OCI-LY3 (cell line): ENCODE measurements at regions not wholly inside any gene's neighbourhood (a gene's known extent, or its start where the extent isn't known, plus 50 kb on each side); places are given as distances from the start of the nearest gene placed in this dataset.
"Not testable (repeated sequence)": the region's sequence is repeated elsewhere in the genome, so short reads cannot be mapped to it uniquely, and the experiment has no call there.

Experiments used
- H2AFZ ChIP-seq: fragments of 200-600, 300-600 bp; shearing (Covaris generic); 2 replicates; pipeline ENCODE4 v1.6.0; 2014; ENCODE audit warnings: antibody characterized with exemption, low read depth, low read length
- H3K27ac ChIP-seq: fragments of 200-600, 300-600 bp; sonication (generic); 2 replicates; pipeline ENCODE4 v1.5.1; 2014; ENCODE audit warnings: mild to moderate bottlenecking, low read length, moderate library complexity, mixed read lengths
- H3K27me3 ChIP-seq: fragments of 200-600, 300-600 bp; sonication (generic); 2 replicates; pipeline ENCODE4 v1.6.1; 2014; ENCODE audit warnings: low read depth, low read length, mixed read lengths
- H3K36me3 ChIP-seq: fragments of 200-600, 300-600 bp; sonication (generic); replicated peaks from 2 replicates; pipeline ENCODE3; 2014; ENCODE audit warnings: low read depth, low read length, mixed read lengths
- H3K4me1 ChIP-seq: fragments of 300-600, 200-600 bp; sonication (generic); 2 replicates; pipeline ENCODE4 v1.6.1; 2014; ENCODE audit warnings: low read length, mixed read lengths
- H3K4me2 ChIP-seq: fragments of 200-600, 300-600 bp; sonication (generic); 2 replicates; pipeline ENCODE4 v1.6.1; 2014; ENCODE audit warnings: low read length, mixed read lengths
- H3K4me3 ChIP-seq: fragments of 300-600, 200-600 bp; sonication (generic); 2 replicates; pipeline ENCODE4 v1.5.1; 2014; ENCODE audit warnings: antibody characterized with exemption, mild to moderate bottlenecking, low read length, moderate library complexity
- H3K79me2 ChIP-seq: fragments of 300-600, 200-600 bp; shearing (Covaris generic); 2 replicates; pipeline ENCODE4 v1.6.1; 2014; ENCODE audit warnings: mild to moderate bottlenecking, low read length, mixed read lengths
- H3K9ac ChIP-seq: fragments of 300-600, 200-600 bp; shearing (Covaris generic); 2 replicates; pipeline ENCODE4 v1.6.0; 2014; ENCODE audit warnings: mild to moderate bottlenecking, low read length, moderate library complexity
- H3K9me3 ChIP-seq: fragments of 200-600, 300-600 bp; shearing (Covaris generic); 2 replicates; pipeline ENCODE4 v1.6.1; 2014; ENCODE audit warnings: low read length, mixed read lengths; ENCODE audit not compliant: insufficient read depth
- H4K20me1 ChIP-seq: fragments of 200-600, 300-600 bp; sonication (generic); 2 replicates; pipeline ENCODE4 v1.6.1; 2016; ENCODE audit warnings: low read length, mixed read lengths; ENCODE audit not compliant: insufficient read depth
- EZH2phosphoT487 ChIP-seq: fragments of 200-600 bp; shearing (Covaris generic); IDR thresholded peaks from 2 replicates; pipeline ENCODE4 v1.6.1; 2018; ENCODE audit warnings: antibody characterized with exemption, mixed run types, low read depth
- TF ChIP-seq, protein P1 (sequence below): fragments of 200-600, 300-600 bp; sonication (generic); IDR thresholded peaks from 2 replicates; pipeline ENCODE4 v1.5.1; 2014; ENCODE audit warnings: antibody characterized with exemption, low read length, low read depth

DNA sequence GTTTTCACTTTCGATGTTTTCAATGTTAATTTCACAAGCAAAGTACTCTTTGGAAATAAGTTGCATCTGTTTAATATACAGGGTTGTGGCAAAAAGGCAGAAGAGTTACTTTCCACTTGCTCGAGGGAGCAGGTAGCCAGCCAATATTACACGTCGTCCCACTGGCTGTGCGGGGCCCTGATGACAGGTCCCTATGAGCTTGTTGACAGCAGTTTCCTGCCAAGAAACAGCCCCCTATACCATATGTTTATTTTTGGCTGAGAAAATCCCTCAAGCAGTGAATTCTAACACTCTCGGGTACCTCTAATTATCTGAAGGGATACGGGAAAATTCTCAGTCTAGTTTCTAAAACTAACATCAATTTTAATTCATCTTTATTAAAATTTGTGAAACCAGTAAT, 116.8 kb upstream of the SGO1 start:
- H4K20me1 ChIP-seq = no peaks in the 10 kb centered on the region
- no peak overlapping the region for H3K9ac ChIP-seq
- H3K4me2 ChIP-seq = no peak overlapping the region
- no peak overlapping the region for H3K4me3 ChIP-seq
- H3K36me3 ChIP-seq = no peaks in the 10 kb centered on the region
- TF ChIP-seq, protein P1, sequence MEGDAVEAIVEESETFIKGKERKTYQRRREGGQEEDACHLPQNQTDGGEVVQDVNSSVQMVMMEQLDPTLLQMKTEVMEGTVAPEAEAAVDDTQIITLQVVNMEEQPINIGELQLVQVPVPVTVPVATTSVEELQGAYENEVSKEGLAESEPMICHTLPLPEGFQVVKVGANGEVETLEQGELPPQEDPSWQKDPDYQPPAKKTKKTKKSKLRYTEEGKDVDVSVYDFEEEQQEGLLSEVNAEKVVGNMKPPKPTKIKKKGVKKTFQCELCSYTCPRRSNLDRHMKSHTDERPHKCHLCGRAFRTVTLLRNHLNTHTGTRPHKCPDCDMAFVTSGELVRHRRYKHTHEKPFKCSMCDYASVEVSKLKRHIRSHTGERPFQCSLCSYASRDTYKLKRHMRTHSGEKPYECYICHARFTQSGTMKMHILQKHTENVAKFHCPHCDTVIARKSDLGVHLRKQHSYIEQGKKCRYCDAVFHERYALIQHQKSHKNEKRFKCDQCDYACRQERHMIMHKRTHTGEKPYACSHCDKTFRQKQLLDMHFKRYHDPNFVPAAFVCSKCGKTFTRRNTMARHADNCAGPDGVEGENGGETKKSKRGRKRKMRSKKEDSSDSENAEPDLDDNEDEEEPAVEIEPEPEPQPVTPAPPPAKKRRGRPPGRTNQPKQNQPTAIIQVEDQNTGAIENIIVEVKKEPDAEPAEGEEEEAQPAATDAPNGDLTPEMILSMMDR = no peak
- no peak for TF ChIP-seq EZH2phosphoT487
- no peaks in the 10 kb centered on the region for H3K27me3 ChIP-seq
- H3K4me1 ChIP-seq = no peaks in the 10 kb centered on the region
- no peak overlapping the region for H2AFZ ChIP-seq
- no peaks in the 10 kb centered on the region for H3K9me3 ChIP-seq
- H3K79me2 ChIP-seq = no peaks in the 10 kb centered on the region
- no peak overlapping the region for H3K27ac ChIP-seq

DNA sequence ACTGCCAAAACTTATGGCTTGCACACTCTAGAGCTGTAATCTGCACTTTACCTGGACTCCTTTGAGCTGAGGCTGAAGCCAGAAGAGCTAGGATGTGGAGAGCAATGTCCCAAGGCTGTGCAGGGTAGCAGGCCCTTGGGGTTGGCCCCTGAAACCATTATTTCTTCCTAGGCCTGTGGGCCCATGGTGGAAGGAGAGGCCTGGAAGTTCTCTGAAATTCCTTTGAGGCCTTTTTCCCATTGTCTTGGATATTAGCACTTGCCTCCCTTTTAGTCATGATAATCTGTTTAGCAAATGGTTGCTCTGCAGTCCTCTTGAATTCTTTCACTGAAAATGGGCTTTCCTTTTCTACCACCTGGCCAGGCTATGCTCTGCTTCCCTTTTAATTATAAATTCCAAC, 102.0 kb upstream of the SGO1 start:
- TF ChIP-seq EZH2phosphoT487 = no peak
- Histone ChIP-seq H3K36me3 (no peaks in the 10 kb centered on the region), H3K27ac (no peak overlapping the region)

DNA sequence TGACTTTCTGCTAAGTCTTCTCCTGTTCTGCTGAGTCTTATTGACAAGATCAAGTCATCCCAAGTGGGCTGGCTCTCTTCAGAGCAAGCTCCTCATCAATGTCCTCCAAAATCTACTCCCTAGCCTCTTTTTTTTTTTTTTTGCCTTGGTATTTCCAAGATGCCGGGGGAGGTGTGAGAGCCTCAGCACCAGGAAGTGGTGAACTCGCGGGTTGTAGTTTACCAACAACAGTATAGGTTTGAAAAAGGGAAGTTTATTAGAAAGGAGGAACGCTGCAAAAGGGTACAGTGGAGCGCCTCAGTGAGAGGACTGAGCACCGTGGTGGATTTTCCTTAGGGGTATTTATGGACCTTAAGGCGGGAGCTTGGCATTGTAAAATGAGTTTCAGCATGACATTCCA, 94.3 kb upstream of the SGO1 start:
- Histone ChIP-seq H3K4me3 (peak overlapping the region; percentile 67), H3K4me1 (peaks cover 11% of the 10 kb centered on the region), H3K27me3 (no peaks in the 10 kb centered on the region), H3K36me3 (no peaks in the 10 kb centered on the region), H4K20me1 (no peaks in the 10 kb centered on the region), H3K27ac (no peak overlapping the region), H2AFZ (peak overlapping the region; percentile 97), H3K4me2 (peak overlapping the region; percentile 74), H3K79me2 (no peaks in the 10 kb centered on the region), H3K9ac (peak overlapping the region; percentile 42), H3K9me3 (peaks cover 5% of the 10 kb centered on the region; the same call in 1 of the 2 replicates)
- no peak for TF ChIP-seq EZH2phosphoT487
- TF ChIP-seq, protein P1 = no peak

More for the DNA sequence above, 102.0 kb upstream of the SGO1 start:
- no peak overlapping the region for H3K9ac ChIP-seq
- H2AFZ ChIP-seq = no peak overlapping the region
- H3K4me2 ChIP-seq = no peak overlapping the region
- H3K9me3 ChIP-seq = no peaks in the 10 kb centered on the region
- no peaks in the 10 kb centered on the region for H4K20me1 ChIP-seq
- H3K79me2 ChIP-seq = no peaks in the 10 kb centered on the region
- no peak overlapping the region for H3K4me3 ChIP-seq
- H3K27me3 ChIP-seq = no peaks in the 10 kb centered on the region
- no peaks in the 10 kb centered on the region for H3K4me1 ChIP-seq

DNA sequence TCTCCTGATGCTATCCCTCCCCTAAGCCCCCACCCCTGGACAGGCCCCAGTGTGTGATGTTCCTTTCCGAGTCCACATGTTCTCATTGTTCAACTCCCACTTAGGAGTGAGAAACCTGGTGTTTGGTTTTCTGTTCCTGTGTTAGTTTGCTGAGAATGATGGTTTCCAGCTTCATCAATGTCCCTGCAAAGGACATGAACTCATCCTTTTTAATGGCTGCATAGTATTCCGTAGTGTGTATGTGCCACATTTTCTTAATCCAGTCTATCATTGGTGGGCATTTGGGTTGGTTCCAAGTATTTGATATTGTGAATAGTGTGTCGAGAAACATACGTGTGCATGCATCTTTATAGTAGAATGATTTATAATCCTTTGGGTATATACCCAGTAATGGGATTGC, 80.0 kb upstream of the SGO1 start:
- not testable (repeated sequence) for H3K4me2 ChIP-seq, H3K27ac ChIP-seq, H3K9ac ChIP-seq, H3K9me3 ChIP-seq, H3K4me3 ChIP-seq, H3K36me3 ChIP-seq, H3K79me2 ChIP-seq, H2AFZ ChIP-seq, H4K20me1 ChIP-seq, H3K27me3 ChIP-seq, H3K4me1 ChIP-seq

DNA sequence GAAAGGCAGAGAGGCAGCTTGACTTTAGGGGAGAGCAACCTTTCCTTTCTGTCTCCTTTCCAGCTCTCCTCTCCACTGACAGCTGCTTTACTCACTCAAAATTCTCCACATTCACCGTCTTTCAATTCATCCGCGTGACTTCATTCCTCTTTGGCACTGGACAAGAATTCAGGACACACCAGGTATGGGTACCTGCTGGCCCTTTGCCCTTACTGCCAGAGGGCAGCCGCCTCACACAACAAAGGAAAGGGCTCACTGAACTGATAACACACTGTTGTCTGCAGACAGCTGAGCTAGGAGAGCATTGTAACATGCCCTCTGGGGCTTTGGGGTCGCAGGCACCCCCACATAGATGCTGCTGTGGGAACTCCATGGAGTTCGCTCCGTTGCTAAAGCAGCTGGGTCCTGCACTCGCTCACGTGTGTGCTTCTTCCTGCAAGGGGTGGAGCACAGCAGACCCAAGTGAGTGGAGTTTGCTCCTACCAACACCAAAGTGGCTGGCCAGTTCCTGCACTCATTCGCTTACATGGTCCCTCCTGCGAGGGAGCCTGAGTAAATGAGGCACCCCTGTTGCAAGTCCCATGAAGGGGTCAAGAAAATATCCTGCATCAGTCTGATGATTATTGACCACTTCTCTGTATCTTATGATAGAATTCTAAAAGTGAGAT, 79.0 kb upstream of the SGO1 start:
- Histone ChIP-seq H3K9me3 (no peaks in the 10 kb centered on the region), H3K79me2 (no peaks in the 10 kb centered on the region), H3K27ac (no peak overlapping the region), H3K9ac (no peak overlapping the region), H3K4me1 (no peaks in the 10 kb centered on the region), H4K20me1 (no peaks in the 10 kb centered on the region), H3K36me3 (no peaks in the 10 kb centered on the region), H3K4me2 (no peak overlapping the region), H2AFZ (no peak overlapping the region), H3K27me3 (no peaks in the 10 kb centered on the region), H3K4me3 (no peak overlapping the region)
- TF ChIP-seq, protein P1 = no peak
- no peak for TF ChIP-seq EZH2phosphoT487
